T-helper 2 cell treated with Interferon-gamma antibody and Interleukin-4, amounts not matched to agents 100 ng/mL and 5 ng/mL, for 36 hours (primary cell): ENCODE measurements at regions not wholly inside any gene's neighbourhood (a gene's known extent, or its start where the extent isn't known, plus 50 kb on each side); places are given as distances from the start of the nearest gene placed in this dataset.

Experiments
- intact Hi-C: fragments of 100-400 bp; cut with micrococcal nuclease; formaldehyde crosslinking; loops from one replicate; pipeline ENCODE4 v1.15.1; 2023

- intact Hi-C loops: no loop called here
Observed at GRCh38 chr3:117252208-117252607, 542.6 kb downstream of the TUSC7 start.

GRCh38 chr3:117252651-117253050 lies 543.1 kb downstream of the TUSC7 start:
- intact Hi-C loops: no loop called here

DNA sequence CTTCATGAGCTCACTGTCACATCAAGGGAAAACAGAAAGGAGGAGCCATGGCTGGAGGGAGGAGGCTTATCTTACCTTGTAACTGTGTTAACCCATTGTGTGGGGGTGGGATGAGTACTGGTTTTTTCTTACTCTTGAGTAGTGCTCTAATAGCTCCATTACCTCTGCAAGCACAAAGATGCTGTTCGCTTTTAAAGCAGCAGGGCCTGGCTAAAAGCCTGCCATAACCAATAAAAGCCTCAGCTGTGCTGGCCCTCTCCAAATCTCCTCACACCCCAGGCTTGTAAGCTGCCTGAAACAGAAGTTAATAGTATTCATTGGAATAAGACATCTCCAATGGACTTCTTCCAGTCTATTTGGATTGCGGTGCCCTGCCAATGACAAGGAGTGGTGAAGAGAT lies 544.1 kb downstream of the TUSC7 start:
- intact Hi-C loops: no loop called here

DNA sequence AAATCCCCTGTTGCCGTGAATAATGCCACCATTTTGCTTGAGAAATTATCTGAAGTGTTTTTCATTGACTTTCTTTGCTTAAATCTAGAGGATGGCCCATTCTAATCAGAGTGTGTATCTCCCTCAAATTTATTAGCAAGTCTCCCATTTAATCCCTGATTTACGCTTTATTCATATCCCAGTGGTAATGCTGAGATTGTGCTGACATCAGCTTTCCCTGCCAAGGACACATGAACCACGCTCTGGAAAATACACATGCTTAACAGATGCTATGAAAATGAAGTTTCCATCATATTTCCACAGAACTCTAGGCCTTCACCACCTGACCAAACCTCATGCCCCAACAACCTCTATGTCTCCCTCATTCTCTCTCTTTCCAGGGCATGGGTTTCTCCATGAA lies 545.4 kb downstream of the TUSC7 start:
- intact Hi-C loops: no loop called here

DNA sequence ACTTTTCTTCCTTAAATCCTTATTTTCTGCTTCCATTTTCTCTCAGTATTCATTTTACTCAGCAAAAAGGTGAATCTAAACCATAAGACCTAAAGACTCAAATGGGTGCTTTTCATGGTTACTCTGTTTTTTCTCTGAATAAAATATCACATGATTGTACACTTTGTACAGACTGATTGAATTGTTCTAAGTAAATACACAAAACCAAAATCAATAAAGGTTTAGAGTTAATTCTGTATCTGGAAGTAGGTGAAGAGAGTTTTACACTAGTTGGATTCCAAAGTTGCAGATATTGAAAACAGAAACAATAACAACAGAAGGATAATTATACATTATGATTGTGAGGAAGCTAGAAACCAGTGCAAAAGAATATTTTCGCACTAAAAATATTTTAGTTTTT lies 546.2 kb downstream of the TUSC7 start:
- intact Hi-C loops: no loop called here

DNA sequence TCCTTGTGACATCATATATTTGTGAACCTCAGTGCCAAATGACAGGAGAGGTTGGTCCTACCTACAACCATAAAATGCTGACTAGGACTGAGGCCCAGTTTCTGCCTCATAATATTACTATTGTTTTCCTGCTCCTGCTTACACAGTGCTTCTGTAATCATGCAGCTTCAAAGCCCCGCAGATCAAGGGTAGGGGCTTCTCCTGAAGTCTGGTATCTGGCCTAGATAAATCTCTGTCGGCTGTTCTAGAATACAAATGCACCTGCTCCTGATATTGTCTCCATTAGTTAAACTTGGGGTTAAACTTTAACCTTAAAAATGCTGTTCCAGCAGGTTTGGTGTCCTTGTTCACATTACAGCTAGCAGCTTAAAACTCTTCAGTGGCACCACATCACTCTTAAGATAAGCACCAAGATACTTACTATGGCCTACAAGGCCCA lies 552.4 kb downstream of the TUSC7 start:
- intact Hi-C loops: no loop called here

DNA sequence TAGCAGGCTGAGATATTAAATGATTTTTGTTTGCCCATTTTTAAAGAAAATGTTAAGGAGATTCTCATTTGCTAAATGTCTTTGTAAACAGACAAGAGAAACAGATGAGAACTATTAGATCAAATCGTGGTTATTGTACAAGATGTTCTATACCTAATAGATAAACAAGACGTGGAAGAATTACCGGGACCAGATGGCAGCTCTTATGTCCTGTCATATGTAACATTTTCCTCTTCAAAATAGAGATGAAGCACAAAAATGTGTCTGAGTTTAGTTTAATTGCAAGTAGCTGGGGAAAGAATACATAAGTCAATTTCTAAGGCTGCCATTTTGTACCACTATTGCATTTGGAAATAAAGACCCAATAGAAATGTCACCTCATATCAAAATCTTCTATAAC lies 553.7 kb downstream of the TUSC7 start:
- intact Hi-C loops: no loop called here

- intact Hi-C loops: no loop called here
Observed at GRCh38 chr3:117263745-117264144, 554.2 kb downstream of the TUSC7 start.

DNA sequence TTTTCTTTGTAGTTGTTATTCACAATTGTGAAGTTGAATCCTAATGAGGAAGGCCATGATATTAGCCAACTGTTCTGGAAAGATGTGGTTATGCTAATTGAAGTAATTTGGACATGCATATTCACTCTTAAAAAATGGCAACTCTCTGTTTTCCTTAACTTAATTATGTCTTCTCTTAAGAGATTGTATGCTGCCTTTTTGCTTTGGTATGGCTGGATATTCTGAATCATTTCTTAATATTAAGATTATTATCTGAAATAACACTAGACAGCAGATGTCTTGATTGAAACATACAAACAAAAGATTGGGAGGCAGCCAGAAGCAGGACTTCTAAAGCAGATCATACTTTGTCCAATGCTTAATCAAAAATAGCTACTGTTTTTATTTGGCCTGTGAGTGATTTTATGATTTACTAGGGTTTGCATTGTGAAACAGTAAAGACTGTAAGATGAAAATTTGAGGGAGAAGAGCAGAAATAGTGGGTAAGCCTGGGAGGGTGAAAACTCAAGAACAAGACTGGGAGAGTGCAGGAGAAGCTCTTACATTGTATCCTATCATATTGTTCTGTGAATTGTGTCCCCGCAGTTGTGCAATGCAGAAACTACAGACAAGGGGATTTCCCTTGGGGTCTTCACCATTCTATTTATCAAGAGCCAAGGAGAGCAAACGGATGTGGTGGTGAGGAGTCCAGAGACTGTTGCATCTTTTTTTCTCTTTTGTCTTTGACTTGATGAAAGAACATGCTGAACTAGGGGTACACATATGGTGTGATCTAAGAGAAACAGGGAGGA lies 554.8 kb downstream of the TUSC7 start:
- intact Hi-C loops: no loop called here

GRCh38 chr3:117266806-117267205 lies 557.2 kb downstream of the TUSC7 start:
- intact Hi-C loops: no loop called here

GRCh38 chr3:117268318-117268717 lies 558.7 kb downstream of the TUSC7 start:
- intact Hi-C loops: no loop called here

DNA sequence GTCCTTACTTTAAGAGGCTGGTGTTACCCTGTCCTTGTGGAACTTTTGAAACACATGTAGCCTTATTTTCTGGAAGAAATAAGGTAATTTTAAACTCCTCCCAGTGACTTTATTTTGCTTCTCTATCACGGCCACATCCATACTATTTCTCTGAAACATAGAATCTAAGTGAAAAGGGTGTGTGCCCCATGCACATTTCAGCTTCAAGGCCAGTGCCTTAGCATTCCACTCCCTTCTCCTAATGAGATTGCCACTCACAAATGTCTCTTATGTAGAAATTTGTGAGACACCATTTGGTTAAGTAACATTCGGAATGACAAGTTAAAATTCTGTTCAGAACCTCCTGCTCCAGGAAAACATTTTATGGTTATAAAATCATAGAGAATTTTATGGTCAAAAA lies 562.7 kb downstream of the TUSC7 start:
- intact Hi-C loops: no loop called here

- intact Hi-C loops: no loop called here
Observed at GRCh38 chr3:117272876-117273523, 563.4 kb downstream of the TUSC7 start.

- intact Hi-C loops: no loop called here
Observed at GRCh38 chr3:117277816-117278215, 568.2 kb downstream of the TUSC7 start.

DNA sequence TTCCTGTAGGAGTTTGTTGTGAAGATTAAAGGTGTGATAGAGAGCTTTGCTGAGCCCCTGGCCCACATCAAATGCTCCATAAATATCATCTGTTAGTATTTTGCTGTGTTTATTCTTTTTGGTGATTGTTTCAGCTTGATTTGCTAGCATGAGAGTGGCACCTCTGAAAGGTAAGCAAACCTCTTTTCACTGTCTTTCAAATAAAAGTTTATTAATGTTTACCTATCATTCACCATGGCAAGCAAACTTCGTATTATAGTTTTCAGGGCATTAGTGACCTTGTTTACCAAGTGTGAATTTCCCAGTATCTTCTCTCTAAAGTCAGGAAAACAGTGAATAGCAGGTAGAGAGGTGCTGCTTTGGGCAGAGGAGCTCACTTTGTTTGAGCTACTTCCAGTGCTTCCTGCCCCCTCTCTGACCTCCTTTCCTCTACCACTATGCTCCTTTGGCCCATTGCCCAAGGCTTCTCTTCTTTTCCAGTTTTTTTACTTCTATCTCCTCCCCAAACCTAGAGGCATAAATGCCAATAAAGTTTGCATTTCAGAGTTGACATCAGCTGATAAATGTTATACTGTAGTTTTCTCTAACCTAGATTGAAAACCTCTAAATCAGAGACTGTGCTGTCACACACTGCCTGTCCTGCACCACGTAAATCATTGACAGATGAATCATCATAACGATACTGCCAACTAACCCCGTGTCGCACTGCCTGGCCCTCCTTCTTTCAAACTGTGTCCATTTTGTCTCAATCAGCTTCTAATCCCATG lies 569.0 kb downstream of the TUSC7 start:
- intact Hi-C loops: no loop called here

GRCh38 chr3:117281371-117281770 lies 571.8 kb downstream of the TUSC7 start:
- intact Hi-C loops: no loop called here

- intact Hi-C loops: no loop called here
Observed at GRCh38 chr3:117282566-117282965, 573.0 kb downstream of the TUSC7 start.

DNA sequence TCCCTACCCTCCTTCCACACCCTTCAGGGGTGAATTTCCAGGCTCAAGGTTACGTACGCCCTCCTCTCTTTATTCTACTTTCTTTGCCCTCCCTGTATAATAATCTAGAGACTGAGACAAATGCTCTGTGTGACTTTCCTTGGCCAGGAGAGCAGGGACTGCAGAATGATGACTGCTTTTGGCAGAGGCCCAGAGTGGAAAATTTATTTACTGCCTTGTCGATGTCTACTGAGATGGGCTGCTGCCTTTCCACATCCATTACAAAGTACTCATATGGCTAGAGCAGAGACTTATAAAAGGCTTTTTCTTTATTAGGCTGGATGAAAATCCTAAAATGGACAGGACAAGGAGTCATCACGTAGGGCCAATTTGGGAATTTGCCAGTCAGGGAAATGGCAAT lies 576.2 kb downstream of the TUSC7 start:
- intact Hi-C loops: no loop called here

- intact Hi-C loops: no loop called here
Observed at GRCh38 chr3:117286488-117286887, 576.9 kb downstream of the TUSC7 start.

DNA sequence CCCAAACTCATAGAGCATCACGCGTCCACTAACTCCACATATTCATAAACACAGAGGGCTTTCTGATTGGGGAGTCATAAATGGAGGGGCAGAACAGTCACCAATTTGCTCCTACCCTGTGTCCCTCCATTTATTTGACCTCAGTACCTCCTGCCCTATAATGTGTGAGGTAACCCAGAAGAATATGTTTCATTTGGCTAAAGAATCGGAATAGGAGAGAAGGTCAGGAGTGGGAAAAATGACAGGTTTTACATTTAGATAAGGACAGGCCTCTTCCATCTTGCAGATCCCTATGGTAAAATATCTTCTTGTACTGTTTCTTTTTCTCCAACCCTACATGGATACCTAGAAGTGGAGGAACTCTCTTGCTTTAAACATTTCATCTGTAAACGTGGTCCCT lies 578.0 kb downstream of the TUSC7 start:
- intact Hi-C loops: no loop called here

DNA sequence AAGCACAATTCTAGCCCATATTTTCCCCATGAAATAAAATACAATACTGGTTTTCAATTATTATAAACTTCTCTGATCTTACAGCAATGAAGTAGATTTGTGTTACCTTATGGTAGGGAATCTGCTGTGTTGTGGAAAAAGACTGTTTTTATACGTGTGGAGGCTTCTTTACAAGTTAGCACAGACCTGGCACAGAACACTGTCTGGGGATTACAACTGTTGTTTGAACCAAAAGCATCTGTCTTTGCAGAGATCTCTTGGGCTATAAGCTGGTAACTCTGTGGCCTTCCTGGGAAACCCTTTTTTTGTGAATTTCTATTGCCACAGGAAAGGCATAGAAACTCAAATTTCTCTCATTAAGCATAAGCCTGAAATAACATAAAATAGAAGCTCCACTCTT lies 581.9 kb downstream of the TUSC7 start:
- intact Hi-C loops: no loop called here

DNA sequence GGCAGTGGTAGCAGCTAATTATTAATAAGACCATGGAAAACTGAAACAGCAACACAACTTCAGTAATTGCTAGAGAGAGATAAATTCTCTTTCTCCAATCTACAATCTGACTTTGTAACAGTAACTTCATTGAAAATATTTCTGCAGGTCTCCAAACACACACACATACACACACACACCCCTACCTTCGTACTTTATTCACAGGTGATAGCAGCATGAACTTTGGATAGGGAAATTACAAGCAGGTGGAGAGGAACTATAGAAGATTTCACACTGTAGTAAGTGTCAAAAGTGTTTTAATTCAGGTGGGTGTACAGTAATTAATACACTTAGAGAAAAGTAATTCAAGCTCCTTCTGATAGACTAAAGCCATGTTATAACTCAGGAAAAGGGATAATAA lies 587.5 kb downstream of the TUSC7 start:
- intact Hi-C loops: no loop called here
